ENCODE measurements at regions not wholly inside any gene's neighbourhood (a gene's known extent, or its start where the extent isn't known, plus 50 kb on each side); places are given as distances from the start of the nearest gene placed in this dataset.

GRCh38 chr5:118279540-118280294, 708.6 kb downstream of the DTWD2 start:
- no peak for TF ChIP-seq POLR2A (IDR thresholded peaks at IDR 0.05)
- TF ChIP-seq CTCF (IDR thresholded peaks at IDR 0.05) = no peak
- TF ChIP-seq EP300 (IDR thresholded peaks at IDR 0.05) = no peak
- 55 to 72% (median 68%) methylated on average over 6 of the region's 6 CpGs for WGBS, 5 donors

GRCh38 chr5:118270526-118270925, 717.8 kb downstream of the DTWD2 start:
- Histone ChIP-seq H3K4me3 (no peak overlapping the region), H3K27me3 (no peaks in the 10 kb centered on the region), H3K36me3 (no peaks in the 10 kb centered on the region), H3K4me1 (no peaks in the 10 kb centered on the region), H3K27ac (no peak overlapping the region), H3K9me3 (no peaks in the 10 kb centered on the region)
- peak in 1 of 2 donors; percentile 41 for DNase-seq
- 54 to 88% (median 79%) methylated on average over 1 of the region's 1 CpG for WGBS, 5 donors
- intact Hi-C loops (cut with DNase I; ENCODE audit: low total_unique reads) = no loop called here
- TF ChIP-seq POLR2A (IDR thresholded peaks at IDR 0.05) = no peak
- TF ChIP-seq CTCF (IDR thresholded peaks at IDR 0.05) = no peak
- TF ChIP-seq POLR2AphosphoS5 (IDR thresholded peaks at IDR 0.05) = no peak
- TF ChIP-seq EP300 (IDR thresholded peaks at IDR 0.05) = no peak

More at GRCh38 chr5:118279540-118280294, 708.6 kb downstream of the DTWD2 start:
- H3K4me1 ChIP-seq = no peaks in the 10 kb centered on the region
- H3K9me3 ChIP-seq = peaks cover 0 to 5% (median 0%) of the 10 kb centered on the region in 4 donors
- H3K27ac ChIP-seq = no peak overlapping the region
- H3K4me3 ChIP-seq = no peak overlapping the region
- no peaks in the 10 kb centered on the region for H3K27me3 ChIP-seq
- intact Hi-C loops (cut with DNase I; ENCODE audit: low total_unique reads) = no loop called here
- no peaks in the 10 kb centered on the region for H3K36me3 ChIP-seq
- DNase-seq = no peak

- Histone ChIP-seq H3K4me3 (no peak overlapping the region), H3K27me3 (no peaks in the 10 kb centered on the region), H3K4me1 (no peaks in the 10 kb centered on the region), H3K27ac (no peak overlapping the region), H3K36me3 (no peaks in the 10 kb centered on the region), H3K9me3 (no peaks in the 10 kb centered on the region)
- no peak for TF ChIP-seq POLR2A (IDR thresholded peaks at IDR 0.05)
- no peak for TF ChIP-seq CTCF (IDR thresholded peaks at IDR 0.05)
- intact Hi-C loops (cut with DNase I; ENCODE audit: low total_unique reads) = no loop called here
- DNase-seq = no peak
- WGBS, 5 donors = 38 to 82% (median 72%) methylated on average over 1 of the region's 1 CpG
Observed at GRCh38 chr5:118258223-118258622, 730.1 kb downstream of the DTWD2 start.

GRCh38 chr5:118257066-118257465, 731.3 kb downstream of the DTWD2 start:
- TF ChIP-seq POLR2A (IDR thresholded peaks at IDR 0.05) = no peak
- no peak for TF ChIP-seq POLR2AphosphoS5 (IDR thresholded peaks at IDR 0.05)
- no peak for TF ChIP-seq EP300 (IDR thresholded peaks at IDR 0.05)
- TF ChIP-seq CTCF (IDR thresholded peaks at IDR 0.05) = no peak
- intact Hi-C loops (cut with DNase I; ENCODE audit: low total_unique reads) = no loop called here
- H3K27me3 ChIP-seq = no peaks in the 10 kb centered on the region

More at GRCh38 chr5:118257066-118257465, 731.3 kb downstream of the DTWD2 start:
- Histone ChIP-seq H3K27ac (no peak overlapping the region), H3K9me3 (no peaks in the 10 kb centered on the region), H3K4me1 (no peaks in the 10 kb centered on the region), H3K36me3 (no peaks in the 10 kb centered on the region), H3K4me3 (no peak overlapping the region)
- DNase-seq = peak in 1 of 2 donors; percentile 20
